OCI-LY7 (cell line): ENCODE measurements at regions not wholly inside any gene's neighbourhood (a gene's known extent, or its start where the extent isn't known, plus 50 kb on each side); places are given as distances from the start of the nearest gene placed in this dataset.

Experiments
- CTCF ChIP-seq: fragments of 200-600 bp; sonication (generic); conservative IDR thresholded peaks from 2 replicates; pipeline ENCODE4 v1.5.1; 2014; ENCODE audit warnings: mild to moderate bottlenecking, antibody characterized with exemption, low read length, moderate library complexity, mixed read lengths
- EZH2phosphoT487 ChIP-seq: fragments of 200-600 bp; sonication (generic); IDR thresholded peaks from 2 replicates; pipeline ENCODE4 v1.6.1; 2018; ENCODE audit warnings: low read depth, borderline replicate concordance, mild to moderate bottlenecking, mixed run types, antibody characterized with exemption, low read length, moderate library complexity, mixed read lengths

DNA sequence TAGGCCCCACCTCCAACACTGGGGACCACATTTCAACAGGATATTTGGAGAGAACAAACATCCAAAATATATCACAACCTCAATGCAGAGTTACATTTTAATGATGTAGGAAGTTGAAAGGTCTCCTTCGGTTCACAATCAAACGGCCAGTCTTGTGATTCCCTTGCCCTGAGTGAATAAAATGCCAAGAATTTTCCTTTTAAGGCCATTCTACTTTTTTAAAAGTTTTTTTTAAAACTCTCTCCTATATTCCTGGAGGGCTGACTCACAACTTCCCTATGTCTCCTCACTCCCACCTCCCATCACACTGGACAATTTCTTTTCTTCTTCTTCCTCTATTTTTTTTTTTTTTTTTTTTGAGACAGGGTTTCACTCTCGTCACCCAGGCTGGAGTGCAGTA lies 693.6 kb upstream of the AUTS2 start:
- TF ChIP-seq CTCF: no peak
- TF ChIP-seq EZH2phosphoT487: no peak
